ENCODE measurements at regions not wholly inside any gene's neighbourhood (a gene's known extent, or its start where the extent isn't known, plus 50 kb on each side); places are given as distances from the start of the nearest gene placed in this dataset.

DNA sequence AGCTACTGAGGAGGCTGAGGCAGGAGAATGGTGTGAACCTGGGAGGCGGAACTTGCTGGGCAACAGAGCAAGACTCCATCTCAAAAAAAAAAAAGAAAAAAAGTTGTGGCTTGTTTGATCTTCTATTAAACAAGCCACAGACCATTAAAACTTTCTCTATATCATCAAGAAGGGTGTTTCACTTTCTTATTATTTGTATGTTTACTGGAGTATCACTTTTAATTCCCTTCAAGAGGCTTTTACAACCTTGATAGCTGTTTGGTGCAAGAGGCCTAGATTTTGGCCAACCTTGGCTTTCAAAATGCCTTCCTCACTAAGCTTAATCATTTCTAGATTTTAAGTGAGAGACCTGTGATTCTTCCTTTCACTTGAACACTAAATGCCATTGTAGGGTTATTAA is 339.1 kb downstream of the TSN start:
- DNase-seq (ENCODE audit: low read depth in 2 of 3, low spot score in 2 of 3), result no peak

DNA sequence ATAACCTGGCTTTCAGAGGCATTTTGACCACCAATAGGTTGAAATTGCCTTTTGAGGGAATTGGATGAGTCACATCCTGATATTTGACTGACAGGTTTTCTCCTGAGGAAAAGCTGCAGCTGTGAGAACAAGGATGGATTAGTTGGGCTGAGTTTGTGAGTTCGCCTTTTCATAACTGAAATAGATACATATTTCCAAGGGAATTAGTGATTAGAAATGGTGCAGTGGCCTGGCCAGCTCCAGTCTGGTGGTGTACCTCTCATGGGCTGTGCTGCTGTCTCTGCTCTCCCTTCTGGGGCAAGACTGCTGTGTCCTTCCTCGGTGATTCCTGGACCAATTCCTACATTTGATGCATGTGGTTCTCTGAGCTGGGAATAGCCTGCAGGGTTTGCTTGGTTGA is 341.3 kb downstream of the TSN start:
- no peak for DNase-seq (ENCODE audit: low read depth in 2 of 3, low spot score in 2 of 3)

DNA sequence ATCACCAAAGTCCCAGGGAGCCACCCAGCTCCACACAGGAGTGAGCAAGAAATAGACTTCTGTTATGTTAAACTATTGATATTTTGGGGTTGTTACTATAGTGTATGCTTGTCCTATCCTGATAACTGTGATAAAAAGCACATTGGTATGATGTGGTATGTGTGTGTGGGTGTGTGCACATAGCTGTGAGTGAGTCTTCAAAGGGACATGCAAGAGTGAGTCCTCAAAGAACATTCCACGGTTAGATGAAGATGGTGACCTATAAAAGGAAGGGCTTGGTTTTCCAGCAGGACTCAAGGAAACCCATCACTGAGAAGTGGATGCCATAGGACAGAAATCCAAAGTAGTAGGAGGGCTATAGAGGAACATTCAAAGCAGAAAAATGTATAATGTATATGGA is 342.9 kb downstream of the TSN start:
- DNase-seq (ENCODE audit: low read depth in 2 of 3, low spot score in 2 of 3), result no peak

DNA sequence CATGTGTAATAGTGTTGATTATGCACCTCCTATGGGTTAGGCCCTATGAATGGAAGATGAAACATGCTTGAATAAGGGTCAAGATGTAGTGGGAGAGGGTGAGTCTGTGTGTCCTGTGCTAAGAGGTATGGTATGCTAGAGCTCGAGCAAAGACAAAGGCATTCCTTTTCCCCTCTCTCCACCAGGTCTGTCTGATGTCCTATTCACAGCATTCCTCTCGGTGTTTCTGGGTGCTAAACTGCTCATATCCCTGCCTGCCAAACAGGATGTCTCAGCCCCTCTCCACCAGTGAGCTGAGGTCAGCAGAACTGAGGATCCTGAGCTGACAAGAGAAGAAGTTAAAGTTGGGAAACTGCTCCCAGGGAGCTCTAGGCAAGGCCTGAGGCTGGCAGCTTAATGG is 344.9 kb downstream of the TSN start:
- no peak for DNase-seq (ENCODE audit: low read depth in 2 of 3, low spot score in 2 of 3)

DNA sequence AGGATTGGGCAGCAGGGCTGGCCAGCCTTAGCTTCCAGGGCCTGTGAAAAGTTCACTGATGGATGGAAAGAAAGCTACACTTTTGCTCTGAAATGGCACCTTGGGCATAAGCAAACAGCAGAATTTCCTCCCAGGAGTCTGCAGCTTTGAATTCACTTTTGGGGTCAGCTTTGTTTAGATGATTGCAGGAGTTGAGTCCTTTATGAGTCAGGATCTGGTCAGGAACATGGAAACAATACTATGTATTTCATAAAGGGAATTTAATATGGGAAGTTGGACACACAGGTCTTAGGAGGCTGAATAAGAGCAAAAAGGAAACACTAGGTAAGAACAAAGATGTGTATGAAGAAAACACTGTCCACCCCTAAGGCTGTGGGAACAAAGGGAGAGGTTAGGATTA is 345.3 kb downstream of the TSN start:
- DNase-seq (ENCODE audit: low read depth in 2 of 3, low spot score in 2 of 3), result no peak

DNA sequence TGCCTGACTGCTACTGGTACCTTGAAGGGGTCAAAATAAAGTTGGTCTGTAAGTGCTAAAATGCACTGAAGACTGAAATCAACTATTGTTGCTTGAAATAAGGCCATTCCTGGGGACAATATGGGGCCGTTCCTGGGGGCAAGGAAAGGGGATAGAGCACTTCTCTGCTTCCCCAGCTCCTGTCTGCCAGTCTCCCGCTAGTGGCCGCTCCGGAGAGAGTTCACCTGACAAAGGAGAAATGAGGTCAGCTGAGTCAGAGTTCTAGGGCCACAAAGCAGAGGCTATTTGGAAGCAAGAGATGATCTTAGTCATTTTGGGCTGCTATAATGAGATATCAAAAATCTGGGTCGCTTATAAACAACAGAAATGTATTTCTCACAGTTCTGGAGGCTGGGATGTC is 345.9 kb downstream of the TSN start:
- no peak for DNase-seq (ENCODE audit: low read depth in 2 of 3, low spot score in 2 of 3)

DNA sequence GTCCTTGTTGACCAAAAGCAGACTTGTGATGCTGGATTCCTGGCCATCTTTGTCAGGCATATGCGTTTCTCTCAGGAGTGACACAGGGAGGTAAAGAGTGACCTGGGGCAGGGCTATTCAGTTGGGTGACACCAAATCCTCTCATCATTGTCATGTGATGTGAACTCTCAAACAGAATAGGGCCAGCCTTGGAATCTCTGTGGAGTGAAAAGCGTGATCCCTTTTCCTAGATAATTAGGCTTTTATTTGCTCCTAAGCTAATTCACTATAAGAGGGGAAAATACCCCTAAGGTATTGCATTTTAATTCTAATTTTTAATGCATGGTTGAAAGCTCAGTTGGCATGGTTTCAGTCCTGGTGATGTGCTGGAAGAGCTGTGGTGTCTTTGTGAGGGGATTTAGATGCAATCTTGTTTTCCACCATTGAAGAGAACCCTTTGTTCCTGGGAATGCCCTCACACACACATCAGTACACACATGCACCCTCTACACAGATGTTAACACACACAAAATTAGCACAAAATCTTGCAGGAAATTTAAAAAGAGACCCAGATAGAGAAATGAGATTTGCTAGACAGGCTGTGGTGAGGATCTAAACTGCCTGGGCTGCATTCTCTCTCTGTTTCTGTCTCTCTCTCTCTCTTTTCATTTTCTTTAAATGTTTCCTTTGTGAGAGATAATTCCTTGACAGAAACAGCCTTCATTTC is 349.9 kb downstream of the TSN start:
- DNase-seq (ENCODE audit: low read depth in 2 of 3, low spot score in 2 of 3), result no peak

DNA sequence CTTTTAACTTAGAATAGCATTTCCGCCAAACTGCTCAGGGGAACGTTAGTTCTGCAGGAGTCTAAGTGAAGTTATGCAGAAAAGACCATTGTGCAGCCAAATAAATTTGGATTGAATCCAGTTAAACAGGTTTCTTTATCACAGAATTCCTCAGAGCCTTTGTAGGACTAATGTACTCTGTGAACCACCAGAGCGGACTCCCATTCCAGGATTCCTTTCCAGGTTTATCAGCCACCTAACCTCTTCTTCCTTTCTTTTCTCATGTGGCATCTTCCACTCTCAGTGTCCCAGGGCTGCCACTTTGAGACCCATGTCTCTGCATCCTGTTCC is 350.4 kb downstream of the TSN start:
- no peak for DNase-seq (ENCODE audit: low read depth in 2 of 3, low spot score in 2 of 3)

DNA sequence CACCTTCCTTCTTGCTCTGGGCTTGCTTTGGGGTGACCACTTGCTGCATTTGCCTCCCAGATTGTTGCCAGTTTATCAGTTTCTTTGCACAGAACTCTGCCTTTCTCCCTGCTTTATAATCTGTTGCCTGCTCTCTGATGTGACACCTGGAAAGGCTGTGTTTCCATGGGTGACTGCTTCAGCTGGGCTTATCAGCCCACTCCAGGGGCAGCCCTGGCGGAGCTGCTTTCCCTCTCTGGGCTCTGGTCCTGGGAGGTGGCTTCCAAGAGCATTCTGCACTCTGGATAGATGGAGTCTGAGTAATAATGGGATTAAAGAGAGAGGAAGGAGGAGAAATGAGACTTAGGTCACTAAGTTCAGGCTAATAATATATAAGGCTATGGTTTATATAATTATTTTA is 352.7 kb downstream of the TSN start:
- DNase-seq (ENCODE audit: low read depth in 2 of 3, low spot score in 2 of 3), result no peak

DNA sequence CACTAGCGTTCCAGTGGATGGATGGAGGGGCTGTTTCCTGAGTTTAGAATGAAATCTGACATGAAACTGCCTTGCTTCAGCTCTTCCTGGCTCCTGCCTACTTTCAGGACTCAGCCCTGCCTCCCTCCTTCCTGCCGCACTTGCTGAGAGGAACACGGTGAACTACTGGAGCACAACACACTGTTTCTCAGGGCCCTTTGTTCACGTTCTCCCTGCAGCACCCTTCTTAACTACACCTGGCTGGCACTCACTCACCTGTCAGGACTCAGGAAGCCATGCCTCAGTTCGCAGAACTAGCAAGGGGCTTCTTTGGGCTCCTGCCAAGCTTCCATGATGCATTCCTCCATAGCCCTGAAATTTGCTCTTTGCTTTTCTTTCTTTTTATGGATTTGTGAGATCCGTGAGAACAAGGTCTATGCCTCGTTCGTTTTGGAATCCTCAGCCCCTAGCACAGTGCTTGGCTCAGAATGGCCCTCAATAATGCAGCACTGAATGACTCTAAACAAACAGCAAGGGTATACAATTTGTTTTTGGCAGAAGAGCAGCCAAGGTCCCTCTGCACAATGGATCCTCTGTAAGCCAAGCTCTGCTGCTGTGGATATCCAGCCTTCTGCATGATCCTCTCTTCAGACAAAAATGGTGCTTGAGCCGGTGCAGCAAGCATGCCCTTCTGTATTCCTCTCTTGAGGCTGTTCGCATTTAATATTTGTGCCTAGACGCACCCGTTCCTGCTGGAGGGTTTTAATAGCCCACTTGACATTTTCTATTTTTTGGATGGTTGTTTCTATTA is 357.0 kb downstream of the TSN start:
- DNase-seq (ENCODE audit: low read depth in 2 of 3, low spot score in 2 of 3), result no peak

DNA sequence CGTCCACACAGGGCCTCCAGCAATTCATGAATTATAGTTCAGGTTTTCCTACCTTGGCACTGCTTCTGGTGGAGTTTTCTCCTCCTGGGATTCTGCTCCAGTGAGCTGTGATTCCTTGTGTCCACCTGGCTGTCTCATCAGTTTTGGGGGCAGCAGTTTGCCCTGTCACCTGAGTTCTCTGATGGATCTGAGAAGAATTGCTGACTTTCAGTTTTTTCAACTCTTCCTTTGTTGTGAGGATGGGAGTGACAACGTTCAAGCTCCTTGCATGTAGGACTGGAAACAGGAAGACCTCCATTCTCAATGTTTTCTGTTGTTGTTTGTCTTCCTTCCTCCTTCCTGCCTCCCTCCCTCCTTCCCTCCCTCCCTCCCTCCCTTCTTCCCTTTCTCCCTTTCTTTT is 359.0 kb downstream of the TSN start:
- DNase-seq (ENCODE audit: low read depth in 2 of 3, low spot score in 2 of 3), result no peak

DNA sequence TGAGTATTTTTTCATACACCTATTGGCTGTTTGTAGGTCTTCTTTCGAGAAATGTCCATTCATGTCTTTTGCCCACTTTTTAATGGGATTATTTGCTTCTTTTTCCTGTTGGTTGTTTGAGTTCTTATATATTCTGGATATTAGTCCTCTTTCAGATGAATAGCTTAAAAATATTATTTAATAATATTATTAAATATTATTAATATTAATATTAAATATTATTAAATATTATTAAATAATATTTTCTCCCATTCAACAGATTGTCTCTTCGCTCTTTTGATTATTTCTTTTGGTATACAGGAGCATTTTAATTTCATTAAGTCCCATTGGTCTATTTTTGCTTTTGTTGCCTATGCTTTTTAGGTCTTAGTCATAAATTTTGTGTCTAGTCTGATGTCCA is 361.9 kb downstream of the TSN start:
- no peak for DNase-seq (ENCODE audit: low read depth in 2 of 3, low spot score in 2 of 3)

DNA sequence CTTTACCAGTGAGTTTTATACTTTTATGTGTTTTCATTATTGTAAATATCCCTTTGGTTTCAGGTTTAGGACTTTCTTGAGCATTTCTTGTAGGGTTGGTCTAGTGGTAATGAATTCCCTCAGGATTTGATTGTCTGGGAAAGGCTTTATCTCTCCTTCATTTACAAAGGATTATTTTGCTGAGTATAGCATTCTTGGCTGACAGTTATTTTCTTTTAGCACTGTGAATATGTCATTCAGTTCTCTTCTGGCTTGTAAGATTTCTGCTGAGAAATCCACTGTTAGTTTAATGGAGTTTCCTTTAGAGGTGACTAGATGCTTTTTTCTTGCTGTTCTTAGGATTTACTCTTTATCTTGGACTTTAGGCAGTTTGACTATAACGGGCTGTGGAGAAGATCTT is 373.9 kb downstream of the TSN start:
- DNase-seq (ENCODE audit: low read depth in 2 of 3, low spot score in 2 of 3), result peak in 1 of 3 donors; percentile 42

DNA sequence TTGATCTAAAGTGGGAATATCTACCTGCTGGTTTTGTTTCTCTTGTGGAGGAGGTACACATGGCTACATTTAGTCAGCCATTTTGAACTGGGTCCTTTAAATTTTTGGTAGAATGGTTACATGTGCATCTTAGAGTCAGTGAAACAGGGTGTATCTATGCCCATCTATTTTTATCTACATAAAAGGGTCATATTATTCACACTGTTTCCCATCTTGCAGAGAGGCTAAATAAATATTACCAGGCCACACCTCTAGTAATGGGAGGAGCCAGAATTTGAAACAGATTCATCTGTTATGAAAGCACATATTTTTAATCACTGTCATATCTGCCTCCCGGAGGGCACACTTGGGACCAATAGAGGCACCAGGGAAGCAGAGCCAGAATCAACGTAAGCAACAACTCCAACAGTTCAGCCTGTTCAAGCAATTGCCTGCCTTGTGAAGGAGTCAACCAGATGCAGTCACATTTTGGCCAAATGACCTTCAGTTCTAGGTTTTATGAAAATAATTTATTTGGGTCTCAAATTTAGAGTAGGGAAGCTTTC is 376.8 kb downstream of the TSN start:
- no peak for DNase-seq (ENCODE audit: low read depth in 2 of 3, low spot score in 2 of 3)

DNA sequence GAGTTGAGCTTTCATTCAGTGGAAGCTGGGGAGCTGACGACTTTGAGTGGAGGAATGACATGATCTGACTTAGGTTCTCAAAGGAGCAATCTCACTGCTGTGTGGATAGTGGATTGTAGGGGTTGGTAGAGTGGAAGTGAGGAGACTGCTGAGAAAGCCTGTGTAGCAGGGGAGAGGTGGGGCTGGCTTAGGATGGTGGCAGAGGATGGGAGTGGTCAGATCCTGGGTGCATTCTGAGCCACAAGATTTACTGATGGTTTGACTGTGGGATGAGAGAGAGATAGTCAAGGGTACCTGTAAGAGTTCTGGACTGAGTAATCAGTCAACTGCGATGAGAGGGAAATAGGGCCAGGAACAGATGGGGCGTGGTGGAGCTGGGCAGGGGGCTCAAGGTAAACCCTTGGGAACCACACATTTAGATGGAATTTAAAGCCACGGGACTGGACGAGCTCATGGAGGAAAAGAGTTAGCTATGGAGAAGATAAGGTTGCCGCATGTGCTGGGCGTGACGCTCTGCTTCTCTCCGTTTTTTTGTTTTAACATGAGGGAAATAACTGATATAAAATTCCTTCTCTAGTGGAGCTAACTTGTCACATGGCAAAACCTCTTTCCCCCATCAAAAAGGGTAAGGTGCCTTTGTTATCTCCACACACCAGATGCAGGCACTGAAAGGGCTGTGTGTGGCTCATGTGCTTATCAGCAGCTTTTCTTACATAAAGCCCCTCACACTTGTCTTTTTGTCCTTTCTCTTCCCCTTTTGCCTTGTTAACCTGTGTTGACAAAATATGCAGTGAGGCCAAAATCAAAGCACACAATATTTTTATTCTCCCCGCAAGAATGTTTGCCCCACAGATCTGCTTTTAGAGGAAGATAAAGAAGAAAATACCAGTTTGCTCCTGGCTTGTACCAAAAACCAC is 379.8 kb downstream of the TSN start:
- peak in 2 of 3 donors; percentile 80 to 96 for DNase-seq (ENCODE audit: low read depth in 2 of 3, low spot score in 2 of 3)

DNA sequence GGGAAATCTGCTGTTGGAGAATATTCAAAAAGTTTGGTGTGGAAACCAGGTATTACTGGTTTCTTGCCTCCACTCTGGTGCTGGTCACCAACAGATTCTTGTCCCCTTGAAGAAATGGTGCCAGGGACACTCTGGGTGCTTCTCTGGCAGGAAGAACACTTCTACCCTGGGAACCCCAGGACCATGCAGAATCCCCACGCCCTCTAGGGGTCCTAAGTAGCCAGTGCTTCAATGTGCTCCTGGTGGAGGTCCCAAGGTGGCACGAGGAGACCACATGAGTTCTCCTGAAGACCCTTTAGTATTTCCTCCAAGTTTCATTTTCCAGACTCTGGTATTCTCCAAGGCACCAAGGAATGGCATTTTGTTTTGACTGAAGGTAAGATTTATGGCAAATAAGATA is 380.6 kb downstream of the TSN start:
- peak in 2 of 3 donors; percentile 43 to 56 for DNase-seq (ENCODE audit: low read depth in 2 of 3, low spot score in 2 of 3)

DNA sequence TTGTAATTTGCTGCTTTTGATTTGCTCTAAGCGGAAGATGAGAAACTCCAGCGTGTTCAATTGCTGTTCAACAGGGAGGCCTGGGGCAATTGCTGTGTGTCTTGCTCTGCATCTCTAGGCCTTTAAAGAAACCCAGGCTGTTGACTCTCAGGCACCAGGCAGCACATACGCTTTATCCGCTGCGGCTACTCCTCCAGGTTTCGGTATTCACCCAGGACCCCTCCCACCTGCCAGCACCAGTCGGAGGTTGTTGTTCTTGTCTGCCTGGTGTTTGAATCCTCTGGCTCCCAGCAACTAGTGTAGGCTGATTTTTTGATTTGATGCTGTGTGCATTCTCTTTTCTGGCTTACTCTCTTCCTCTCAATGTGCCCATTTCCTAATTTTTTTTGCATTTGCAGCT is 383.1 kb downstream of the TSN start:
- no peak for DNase-seq (ENCODE audit: low read depth in 2 of 3, low spot score in 2 of 3)

DNA sequence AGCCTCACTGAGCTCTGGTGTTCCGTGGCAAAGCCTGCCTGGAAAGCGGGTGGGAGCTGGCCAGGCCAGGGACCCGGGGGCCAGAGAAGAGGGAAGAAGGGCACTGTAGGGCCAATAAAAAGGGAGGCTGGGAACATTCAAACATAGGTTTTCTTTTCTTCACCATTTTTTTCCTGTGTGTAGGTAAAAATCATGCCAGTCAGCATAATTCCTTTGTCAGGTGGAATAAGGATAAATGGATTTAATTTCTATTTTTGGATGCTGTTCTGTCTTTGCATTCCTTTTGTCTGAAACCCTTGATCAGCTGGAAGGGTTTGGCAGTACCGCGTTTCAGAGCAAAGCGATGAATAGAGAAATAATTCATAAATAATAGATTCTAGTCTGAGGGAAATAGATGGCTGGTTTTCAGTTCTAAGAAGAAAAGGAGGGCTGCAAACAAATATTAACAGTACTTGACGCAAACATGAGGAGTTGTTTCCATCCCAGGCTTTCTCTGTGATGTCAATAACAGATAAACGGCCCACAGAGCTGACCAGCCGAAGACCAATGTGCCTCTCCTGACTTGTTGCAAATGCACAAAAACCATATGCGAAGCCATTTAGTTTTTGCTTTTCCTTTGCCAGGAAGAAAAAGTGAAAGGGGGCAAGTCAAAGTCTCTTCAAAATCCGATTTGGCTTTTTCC is 384.4 kb downstream of the TSN start:
- no peak for DNase-seq (ENCODE audit: low read depth in 2 of 3, low spot score in 2 of 3)

DNA sequence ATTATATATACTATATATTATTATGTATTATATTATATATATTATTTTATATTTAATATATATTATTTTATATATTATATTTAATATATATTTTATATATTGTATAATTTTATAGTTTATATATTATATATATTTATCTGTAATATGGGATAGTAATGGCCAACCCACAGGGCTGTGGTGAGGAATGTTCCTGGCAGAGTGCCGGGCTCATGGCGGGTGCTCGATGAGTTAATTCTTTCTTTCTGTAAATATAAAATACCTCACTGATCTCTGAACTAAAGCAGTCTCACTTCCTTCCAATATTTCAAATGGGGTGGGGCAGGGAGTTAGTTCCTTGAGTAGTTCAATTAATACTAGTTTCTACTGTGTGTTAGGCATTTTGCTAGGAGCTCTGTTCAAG is 389.4 kb downstream of the TSN start:
- no peak for DNase-seq (ENCODE audit: low read depth in 2 of 3, low spot score in 2 of 3)

DNA sequence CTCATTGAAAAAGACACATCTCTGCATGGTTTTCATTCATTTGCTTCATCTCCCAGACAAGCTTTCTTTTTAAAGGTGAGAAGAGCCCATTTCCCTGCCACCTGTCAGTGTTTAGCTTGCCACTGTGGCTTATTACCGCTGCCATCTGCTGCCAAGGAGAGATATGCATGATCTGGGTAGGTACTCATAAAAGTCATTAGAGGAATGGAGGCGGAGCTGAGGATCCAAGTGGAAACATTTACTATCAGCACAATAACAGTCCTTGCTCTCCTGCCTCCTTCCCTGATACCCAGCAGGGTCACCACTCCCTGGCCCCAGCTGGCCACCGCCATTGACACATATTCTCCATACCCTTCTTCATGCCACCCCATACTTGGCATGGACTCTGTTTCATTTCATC is 390.4 kb downstream of the TSN start:
- DNase-seq (ENCODE audit: low read depth in 2 of 3, low spot score in 2 of 3), result no peak

Data from hematopoietic multipotent progenitor cell (in vitro differentiated cells).